Keratinocyte (primary cell): ENCODE measurements at regions not wholly inside any gene's neighbourhood (a gene's known extent, or its start where the extent isn't known, plus 50 kb on each side); places are given as distances from the start of the nearest gene placed in this dataset.

ENCODE experiments used
- EZH2 ChIP-seq: IDR thresholded peaks from one replicate; pipeline ENCODE4 v1.6.1; 2012; ENCODE audit warnings: inconsistent platforms, mild to moderate bottlenecking, low read length, moderate library complexity
- TF ChIP-seq, protein P1 (sequence below), 3 experiments: IDR thresholded peaks in 1 of 3; conservative IDR thresholded peaks in 1 of 3; optimal IDR thresholded peaks in 1 of 3; 2 replicates in 2 of 3; 3 replicates in 1 of 3; pipeline versions ENCODE3 to v1.5.1; 2011; ENCODE audit warnings: low read length in 3 of 3, mild to moderate bottlenecking in 3 of 3, moderate library complexity in 2 of 3, control low read depth in 1 of 3, inconsistent platforms in 1 of 3; ENCODE audit not compliant: insufficient read depth in 2 of 3; ENCODE audit errors: extremely low read depth in 1 of 3

DNA sequence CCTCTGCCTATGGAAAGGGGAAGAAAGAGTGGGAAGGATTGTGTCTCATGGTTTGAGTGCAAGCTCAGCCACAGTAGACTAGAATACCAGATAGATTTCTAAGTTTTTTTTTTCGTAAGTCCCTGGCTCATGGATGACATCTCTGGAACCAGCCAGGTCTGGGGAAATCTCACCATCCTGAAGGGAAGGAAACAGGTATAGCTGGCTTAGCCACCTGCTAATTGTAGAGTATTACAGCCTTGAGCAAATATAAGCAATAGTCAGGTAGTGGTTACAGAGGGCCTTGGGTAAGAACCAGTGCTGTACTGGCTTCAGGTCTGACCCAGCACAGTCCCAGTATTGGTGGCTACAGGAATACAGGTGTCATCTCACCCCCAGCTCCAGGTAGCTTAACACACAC lies 500.9 kb upstream of the PRMT6 start:
- TF ChIP-seq, protein P1, sequence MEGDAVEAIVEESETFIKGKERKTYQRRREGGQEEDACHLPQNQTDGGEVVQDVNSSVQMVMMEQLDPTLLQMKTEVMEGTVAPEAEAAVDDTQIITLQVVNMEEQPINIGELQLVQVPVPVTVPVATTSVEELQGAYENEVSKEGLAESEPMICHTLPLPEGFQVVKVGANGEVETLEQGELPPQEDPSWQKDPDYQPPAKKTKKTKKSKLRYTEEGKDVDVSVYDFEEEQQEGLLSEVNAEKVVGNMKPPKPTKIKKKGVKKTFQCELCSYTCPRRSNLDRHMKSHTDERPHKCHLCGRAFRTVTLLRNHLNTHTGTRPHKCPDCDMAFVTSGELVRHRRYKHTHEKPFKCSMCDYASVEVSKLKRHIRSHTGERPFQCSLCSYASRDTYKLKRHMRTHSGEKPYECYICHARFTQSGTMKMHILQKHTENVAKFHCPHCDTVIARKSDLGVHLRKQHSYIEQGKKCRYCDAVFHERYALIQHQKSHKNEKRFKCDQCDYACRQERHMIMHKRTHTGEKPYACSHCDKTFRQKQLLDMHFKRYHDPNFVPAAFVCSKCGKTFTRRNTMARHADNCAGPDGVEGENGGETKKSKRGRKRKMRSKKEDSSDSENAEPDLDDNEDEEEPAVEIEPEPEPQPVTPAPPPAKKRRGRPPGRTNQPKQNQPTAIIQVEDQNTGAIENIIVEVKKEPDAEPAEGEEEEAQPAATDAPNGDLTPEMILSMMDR (optimal IDR thresholded peaks at IDR 0.05 in 1 of 3, IDR thresholded peaks at IDR 0.05 in 1 of 3, conservative IDR thresholded peaks at IDR 0.05 in 1 of 3; ENCODE audit: extremely low read depth in 1 of 3, insufficient read depth in 2 of 3, low read length in 3 of 3) = no peak
- no peak for TF ChIP-seq EZH2
